NCI-H2196 (cell line): ENCODE measurements at regions not wholly inside any gene's neighbourhood (a gene's known extent, or its start where the extent isn't known, plus 50 kb on each side); places are given as distances from the start of the nearest gene placed in this dataset.
"Not testable (repeated sequence)": the region's sequence is repeated elsewhere in the genome, so short reads cannot be mapped to it uniquely, and the experiment has no call there.

ENCODE experiments used
- DNase-seq: peaks from one replicate; lab custom pipeline; 2025; ENCODE audit not compliant: unreplicated experiment; lab: John Stamatoyannopoulos, UW

DNA sequence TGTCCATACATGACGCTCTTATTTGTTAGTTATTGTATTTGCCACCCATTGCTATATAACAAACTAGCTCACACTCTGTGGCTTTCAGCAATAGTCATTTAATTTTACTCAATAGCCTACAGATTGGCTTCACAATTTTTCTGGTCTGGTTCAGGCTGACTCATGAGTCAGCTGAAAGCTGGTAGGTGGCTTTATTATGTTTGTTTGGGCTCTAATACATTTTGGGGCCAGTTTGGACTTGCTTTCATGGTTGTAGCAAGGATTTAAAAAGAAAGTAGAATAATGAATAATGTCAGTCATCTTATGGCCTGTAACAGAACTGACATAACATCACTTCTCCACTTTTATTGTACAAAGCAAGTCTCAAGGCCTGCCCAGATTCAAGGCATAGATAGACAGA is 338.7 kb downstream of the LRRIQ3 start:
- DNase-seq = no peak

GRCh38 chr1:73854527-73854926 is 343.4 kb downstream of the LRRIQ3 start:
- no peak for DNase-seq

DNA sequence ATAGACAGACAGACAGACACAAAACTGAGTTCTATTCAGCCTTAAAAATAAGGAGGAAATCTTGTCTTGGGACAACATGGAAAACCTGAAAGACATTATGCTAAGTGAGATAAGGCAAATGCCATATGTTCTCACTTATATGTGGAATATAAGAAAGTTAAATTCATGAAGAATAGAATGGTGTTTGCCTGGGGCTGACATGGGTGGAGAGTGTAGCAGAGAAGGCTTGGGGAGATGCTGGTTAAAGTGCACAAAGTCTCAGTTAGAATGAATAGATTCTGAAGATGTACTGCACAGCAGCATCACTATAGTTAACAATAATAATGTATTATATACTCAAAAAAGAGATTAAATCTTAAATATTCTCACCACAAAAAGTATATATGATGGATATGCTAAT is 355.5 kb downstream of the LRRIQ3 start:
- DNase-seq = no peak

GRCh38 chr1:73839922-73840321 is 358.1 kb downstream of the LRRIQ3 start:
- DNase-seq = no peak

GRCh38 chr1:73832276-73833181 is 365.4 kb downstream of the LRRIQ3 start:
- DNase-seq = no peak

GRCh38 chr1:73827283-73827682 is 370.7 kb downstream of the LRRIQ3 start:
- DNase-seq = not testable (repeated sequence)

DNA sequence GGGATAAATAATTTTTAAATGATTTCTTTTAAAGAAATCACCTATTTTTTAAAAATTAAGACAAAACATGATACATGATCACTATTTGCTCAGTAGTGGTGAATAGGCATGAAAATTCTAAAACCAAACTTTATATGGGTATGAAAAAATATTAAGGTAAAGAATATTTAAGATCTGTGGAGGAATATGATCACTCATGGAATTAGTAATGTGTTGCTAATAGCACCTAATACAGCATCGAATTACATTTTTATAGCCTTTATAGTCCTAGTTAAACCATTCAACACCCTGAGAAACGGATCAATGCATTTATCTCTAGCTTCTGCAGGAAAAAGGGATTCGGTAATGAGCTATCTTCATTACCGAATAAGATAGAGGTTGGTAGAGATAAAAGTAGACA is 373.9 kb downstream of the LRRIQ3 start:
- DNase-seq = no peak

GRCh38 chr1:73821520-73821919 is 376.5 kb downstream of the LRRIQ3 start:
- DNase-seq = no peak

DNA sequence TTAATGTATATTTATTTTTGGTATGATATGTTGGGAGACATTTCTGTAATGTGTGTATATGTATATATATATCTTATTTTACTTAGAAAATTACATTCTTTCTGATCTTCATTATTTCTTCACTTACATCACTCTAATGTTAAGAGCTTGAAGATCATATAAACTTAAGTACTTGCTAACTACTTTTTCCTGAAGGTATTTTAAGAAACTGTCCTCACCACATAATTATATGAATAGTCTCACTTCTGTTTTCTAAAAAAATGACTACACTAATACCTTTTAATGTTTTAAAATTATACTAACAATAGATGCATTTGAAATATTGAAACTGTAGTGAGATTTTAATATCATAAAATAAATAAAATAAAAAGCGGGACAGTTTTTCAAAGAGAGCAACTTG is 377.1 kb downstream of the LRRIQ3 start:
- no peak for DNase-seq

DNA sequence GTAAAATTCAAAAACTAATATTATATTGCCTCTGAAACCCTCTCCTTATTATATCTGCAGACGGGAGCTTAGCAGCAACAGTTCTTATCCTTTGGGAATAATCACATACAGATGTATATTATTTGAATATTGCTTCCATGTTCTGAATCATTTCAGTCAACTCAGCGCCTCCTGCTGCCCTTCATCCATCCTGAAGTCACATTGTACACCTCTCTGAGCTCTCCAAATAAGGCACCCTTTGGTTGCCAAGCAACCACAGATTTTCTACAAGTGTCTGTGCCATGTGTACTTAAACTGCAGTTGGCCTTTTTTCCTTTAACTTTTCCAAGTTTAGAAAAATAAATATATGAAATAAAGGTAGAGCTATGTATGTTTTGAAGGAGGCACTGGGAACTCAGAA is 384.3 kb downstream of the LRRIQ3 start:
- no peak for DNase-seq

- no peak for DNase-seq
These were observed 384.7 kb downstream of the LRRIQ3 start for GRCh38 chr1:73813236-73813635.

- no peak for DNase-seq
These were observed 386.2 kb downstream of the LRRIQ3 start for GRCh38 chr1:73811798-73812197.

DNA sequence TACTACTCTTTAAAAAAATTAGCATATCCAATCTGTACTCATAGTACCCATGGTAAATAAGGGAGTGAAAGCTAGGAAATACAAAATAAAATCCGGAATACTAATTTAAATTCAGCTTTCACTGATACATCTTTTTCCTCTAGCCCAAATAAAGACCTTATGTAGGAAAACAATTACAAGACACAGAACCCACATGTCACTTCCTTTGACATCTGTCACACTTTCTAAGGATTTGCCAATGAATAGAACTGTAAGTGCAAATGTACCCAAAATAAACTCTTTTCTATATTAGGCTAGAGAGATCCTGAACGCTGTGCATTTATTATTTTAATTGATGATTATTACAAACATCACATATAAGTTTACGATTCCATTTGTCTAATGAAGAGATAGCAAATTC is 393.0 kb downstream of the LRRIQ3 start:
- no peak for DNase-seq

- DNase-seq = no peak
These were observed 394.6 kb downstream of the LRRIQ3 start for GRCh38 chr1:73803380-73803779.

DNA sequence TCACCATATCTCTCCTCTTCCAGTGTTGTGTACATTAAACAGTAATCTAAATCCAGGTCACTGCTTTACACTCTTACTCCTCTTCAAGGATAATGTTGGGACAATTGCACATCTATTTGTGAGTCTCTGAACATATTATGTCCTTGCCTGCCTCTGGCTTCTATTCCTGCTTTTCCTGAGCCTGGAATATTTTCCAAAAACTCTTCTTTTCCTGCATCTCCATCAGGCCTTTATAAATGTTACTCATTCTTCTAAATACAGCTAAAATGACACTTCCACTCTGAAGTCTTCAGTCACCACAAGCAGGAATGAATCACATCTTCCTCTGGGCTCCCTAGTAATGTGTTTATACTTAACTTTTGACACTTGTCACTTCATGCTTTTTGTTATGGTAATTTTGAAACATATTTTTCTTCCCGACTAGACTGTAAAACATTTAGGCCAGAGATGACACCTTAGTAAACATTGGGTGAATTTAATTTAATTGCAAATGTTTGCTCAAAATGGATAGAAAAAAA is 396.0 kb downstream of the LRRIQ3 start:
- no peak for DNase-seq

DNA sequence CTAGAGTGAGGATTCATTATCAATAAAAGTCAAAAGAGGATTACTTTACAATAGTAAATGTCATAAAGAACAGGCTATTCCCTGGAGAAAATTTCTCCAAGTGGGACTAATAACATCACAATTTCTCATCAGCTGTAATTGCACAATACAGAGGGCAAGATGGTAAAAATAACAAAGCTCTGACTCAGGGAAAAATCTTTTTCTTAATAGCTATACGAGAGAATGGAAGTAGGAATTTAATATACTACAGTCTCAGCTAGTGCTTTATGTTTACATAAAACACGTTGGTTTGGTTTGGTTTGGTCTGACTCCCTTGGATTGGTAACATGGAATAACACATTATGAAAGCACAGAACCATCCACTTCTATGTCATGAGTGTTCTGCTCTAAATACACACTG is 397.6 kb downstream of the LRRIQ3 start:
- no peak for DNase-seq

GRCh38 chr1:73789965-73790364 is 408.0 kb downstream of the LRRIQ3 start:
- DNase-seq = no peak

DNA sequence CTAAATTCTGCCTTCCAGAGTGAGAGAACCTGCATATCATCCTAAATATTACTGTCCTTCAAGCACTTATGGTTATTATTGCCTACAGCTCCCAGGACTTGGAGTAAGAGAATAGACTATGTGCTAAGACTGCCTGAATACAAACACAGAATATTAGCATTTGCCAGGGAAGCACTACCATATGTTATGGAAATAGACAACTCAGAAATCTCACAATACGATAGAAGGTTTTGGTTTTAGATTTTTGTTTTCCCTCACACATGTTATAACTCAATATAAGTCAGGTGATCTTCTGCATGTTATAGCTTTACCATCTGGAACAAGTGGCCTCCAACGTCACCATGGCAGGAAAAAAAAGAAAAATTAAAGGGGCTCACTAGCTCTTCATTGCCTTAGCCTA is 413.9 kb downstream of the LRRIQ3 start:
- DNase-seq = no peak

GRCh38 chr1:73783352-73783751 is 414.6 kb downstream of the LRRIQ3 start:
- no peak for DNase-seq

DNA sequence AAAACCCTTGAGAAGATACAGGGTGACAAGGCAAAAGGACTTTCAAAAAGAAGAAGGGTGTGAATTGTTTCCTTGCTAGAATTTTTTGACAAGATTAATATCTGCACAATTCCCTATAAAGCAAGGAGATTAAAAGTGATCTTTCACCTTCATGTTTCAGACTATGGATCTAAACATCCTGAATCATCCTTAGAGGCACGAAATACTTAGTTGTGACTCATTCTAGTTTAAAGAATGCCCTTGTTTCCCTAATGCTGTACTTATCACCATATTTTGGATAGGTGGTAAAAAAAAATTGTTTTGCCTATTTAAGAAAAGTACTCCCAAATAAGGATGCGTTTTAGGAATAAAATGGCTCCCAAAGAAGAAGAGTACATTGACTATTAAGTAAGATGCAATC is 415.1 kb downstream of the LRRIQ3 start:
- no peak for DNase-seq

- DNase-seq = no peak
These were observed 416.7 kb downstream of the LRRIQ3 start for GRCh38 chr1:73781251-73781650.

GRCh38 chr1:73778471-73778870 is 419.5 kb downstream of the LRRIQ3 start:
- no peak for DNase-seq

- DNase-seq = no peak
These were observed 422.1 kb downstream of the LRRIQ3 start for GRCh38 chr1:73775896-73776295.
